ENCODE measurements at regions not wholly inside any gene's neighbourhood (a gene's known extent, or its start where the extent isn't known, plus 50 kb on each side); places are given as distances from the start of the nearest gene placed in this dataset.

DNA sequence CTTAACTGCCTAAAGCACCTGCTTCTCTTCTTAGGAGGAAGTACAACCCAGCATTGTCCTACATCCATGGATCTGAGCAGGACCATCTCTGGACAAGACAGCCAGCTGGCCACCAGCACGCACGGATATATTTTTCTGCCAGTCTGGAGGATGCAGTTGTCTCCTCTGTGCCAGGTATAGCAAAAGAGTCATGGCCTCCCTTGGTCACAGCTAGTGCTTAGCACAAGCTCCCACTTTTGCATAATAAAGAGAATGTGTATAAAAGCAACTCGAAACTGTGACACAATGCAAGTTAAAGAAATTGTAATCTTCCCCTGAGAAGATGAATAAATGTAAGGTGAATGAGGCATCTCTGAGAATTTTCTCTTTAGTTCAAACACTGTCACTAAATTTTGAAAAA, 267.8 kb upstream of the MANEA start:
- DNase-seq (ENCODE audit: low read depth), result no peak
- H3K4me3 ChIP-seq (ENCODE audit: low read length), result no peak overlapping the region

DNA sequence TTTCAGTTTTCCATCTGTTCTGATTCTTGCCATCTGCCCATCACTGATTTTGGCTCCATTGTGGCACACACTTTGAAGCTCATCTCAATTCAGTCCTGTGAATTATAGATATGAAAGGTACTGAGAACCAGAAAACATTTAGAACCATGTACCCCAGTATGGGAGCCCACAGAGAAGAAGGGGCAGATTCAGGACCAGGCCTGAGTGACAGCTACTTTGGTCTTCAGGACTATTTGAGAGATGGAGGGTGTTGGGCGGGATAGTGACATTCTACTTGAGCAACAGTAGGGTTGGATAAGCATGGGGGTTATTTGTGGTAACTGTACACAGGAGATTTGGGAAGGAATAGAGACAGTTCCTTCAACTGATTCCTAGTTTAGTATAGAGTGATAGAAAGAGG, 259.2 kb upstream of the MANEA start:
- H3K4me3 ChIP-seq (ENCODE audit: low read length), result no peak overlapping the region
- TF ChIP-seq, protein P1, sequence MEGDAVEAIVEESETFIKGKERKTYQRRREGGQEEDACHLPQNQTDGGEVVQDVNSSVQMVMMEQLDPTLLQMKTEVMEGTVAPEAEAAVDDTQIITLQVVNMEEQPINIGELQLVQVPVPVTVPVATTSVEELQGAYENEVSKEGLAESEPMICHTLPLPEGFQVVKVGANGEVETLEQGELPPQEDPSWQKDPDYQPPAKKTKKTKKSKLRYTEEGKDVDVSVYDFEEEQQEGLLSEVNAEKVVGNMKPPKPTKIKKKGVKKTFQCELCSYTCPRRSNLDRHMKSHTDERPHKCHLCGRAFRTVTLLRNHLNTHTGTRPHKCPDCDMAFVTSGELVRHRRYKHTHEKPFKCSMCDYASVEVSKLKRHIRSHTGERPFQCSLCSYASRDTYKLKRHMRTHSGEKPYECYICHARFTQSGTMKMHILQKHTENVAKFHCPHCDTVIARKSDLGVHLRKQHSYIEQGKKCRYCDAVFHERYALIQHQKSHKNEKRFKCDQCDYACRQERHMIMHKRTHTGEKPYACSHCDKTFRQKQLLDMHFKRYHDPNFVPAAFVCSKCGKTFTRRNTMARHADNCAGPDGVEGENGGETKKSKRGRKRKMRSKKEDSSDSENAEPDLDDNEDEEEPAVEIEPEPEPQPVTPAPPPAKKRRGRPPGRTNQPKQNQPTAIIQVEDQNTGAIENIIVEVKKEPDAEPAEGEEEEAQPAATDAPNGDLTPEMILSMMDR (IDR thresholded peaks at IDR 0.05; ENCODE audit: insufficient read depth, low read depth, low read length, missing control alignments), result no peak
- DNase-seq (ENCODE audit: low read depth), result no peak

More for the DNA sequence above, 267.8 kb upstream of the MANEA start:
- TF ChIP-seq, protein P1 (IDR thresholded peaks at IDR 0.05; ENCODE audit: insufficient read depth, low read depth, low read length, missing control alignments), result no peak

DNA sequence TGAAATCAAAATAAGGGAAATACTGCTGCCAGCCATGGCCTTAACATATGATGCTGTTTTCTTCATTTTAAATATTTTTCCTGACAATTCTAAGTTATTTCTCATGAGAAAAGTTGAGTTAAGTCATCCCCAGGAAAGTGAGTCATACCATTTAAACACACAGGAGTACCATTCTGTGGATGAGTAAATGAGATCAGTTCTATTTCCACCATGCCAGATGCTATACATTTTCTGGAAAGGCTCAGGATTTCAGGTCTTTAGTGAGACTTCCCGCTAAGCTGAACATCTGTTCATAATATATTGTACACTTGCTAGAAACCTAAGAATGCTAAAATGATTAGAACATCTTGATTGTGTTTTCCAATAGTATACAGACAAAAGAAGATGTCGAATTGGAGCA, 256.2 kb upstream of the MANEA start:
- H3K4me3 ChIP-seq (ENCODE audit: low read length), result no peak overlapping the region
- DNase-seq (ENCODE audit: low read depth), result peak; percentile 13
- TF ChIP-seq, protein P1 (IDR thresholded peaks at IDR 0.05; ENCODE audit: insufficient read depth, low read depth, low read length, missing control alignments), result no peak

DNA sequence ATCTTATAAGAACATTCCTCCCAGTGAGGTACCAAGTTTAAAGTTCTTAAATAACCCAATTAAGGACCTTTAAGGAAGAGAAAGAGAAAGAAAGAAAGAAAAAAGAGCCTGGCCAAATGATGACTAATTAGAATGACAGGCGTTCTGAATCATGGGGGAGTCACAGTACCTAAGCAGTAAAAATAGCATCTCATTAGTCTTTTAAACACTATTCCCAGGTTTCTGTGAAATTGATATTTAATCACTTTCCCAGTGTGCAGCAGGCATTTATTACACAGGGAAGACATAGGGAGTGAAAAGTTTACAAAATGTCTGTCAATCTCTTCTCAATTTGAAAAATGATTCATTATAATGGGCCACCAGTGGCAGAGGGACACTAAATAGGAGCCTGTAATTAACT, 251.4 kb upstream of the MANEA start:
- TF ChIP-seq, protein P1 (IDR thresholded peaks at IDR 0.05; ENCODE audit: insufficient read depth, low read depth, low read length, missing control alignments), result no peak
- peak; percentile 36 for DNase-seq (ENCODE audit: low read depth)
- no peak overlapping the region for H3K4me3 ChIP-seq (ENCODE audit: low read length)

DNA sequence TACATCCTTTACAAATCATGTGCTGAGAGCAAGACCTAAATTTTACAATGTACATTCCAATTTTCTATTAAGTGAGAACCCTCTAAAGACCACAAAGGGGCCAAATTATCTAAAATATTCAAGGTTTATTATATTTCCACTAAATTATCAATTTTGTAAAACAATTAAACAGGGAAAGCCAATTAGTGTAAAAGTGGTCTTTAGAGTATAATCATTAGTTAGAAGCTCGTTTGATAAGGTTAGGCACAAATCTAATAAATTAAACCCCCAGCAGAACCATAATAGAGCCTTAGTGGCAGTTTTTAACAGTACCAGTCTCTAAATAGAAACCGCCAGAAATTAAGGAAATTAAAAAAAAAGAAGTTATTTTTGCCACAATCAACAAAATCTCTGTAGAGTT, 249.1 kb upstream of the MANEA start:
- TF ChIP-seq, protein P1 (IDR thresholded peaks at IDR 0.05; ENCODE audit: insufficient read depth, low read depth, low read length, missing control alignments), result no peak
- H3K4me3 ChIP-seq (ENCODE audit: low read length), result no peak overlapping the region
- no peak for DNase-seq (ENCODE audit: low read depth)

DNA sequence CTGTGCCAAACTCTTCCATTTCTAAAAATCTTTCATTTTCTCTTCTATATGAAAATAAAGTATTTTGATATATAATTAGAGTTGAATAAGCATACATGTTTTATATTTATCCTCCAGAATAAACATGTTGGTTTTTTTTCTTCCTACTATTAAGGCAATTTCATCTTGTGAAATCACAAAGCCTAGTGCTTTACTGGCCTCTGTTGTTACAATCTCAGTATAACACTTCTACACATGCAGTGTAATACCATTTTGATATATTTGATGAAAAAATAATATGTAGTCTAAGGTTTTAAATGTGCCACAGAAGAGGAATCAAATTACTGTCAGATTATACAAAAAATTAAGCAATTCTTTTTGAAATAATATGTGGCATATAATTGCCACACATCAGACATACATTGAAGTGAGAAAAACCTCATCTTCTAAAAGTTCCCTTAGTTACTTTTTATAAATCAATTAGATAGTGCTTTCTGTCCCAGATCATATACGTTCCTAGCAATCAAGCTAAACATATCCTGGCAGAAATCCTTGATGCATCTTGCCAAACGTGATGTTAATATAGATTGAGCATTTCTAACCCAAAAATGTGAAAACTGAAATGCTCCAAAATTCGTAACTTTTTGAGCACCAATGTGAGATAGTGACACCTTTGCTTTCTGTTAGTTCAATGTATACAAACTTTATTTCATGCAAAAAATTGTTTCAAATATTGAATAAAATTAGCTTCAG, 225.1 kb upstream of the MANEA start:
- TF ChIP-seq, protein P1 (IDR thresholded peaks at IDR 0.05; ENCODE audit: insufficient read depth, low read depth, low read length, missing control alignments), result peak; percentile 27
- DNase-seq (ENCODE audit: low read depth), result peak; percentile 33
- H3K4me3 ChIP-seq (ENCODE audit: low read length), result no peak overlapping the region

DNA sequence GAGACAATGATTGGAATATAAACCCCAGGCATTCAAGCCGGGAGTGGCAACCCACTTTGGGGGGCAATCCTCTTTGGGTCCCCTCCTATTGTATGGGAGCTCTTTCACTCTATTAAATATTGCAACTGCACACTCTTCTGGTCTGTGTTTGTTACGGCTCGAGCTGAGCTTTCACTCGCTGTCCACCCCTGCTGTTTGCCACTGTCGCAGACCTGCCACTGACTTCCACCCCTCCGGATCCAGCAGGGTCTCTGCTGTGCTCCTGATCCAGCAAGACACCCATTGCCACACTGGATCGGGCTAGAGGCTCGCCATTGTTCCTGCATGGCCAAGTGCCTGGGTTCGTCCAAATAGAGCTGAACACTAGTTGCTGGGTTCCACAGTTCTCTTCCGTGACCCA, 222.8 kb upstream of the MANEA start:
- TF ChIP-seq, protein P1 (IDR thresholded peaks at IDR 0.05; ENCODE audit: insufficient read depth, low read depth, low read length, missing control alignments), result no peak
- no peak overlapping the region for H3K4me3 ChIP-seq (ENCODE audit: low read length)
- DNase-seq (ENCODE audit: low read depth), result no peak

Data from epithelial cell of esophagus (primary cell).